H4 (cell line): ENCODE measurements at regions not wholly inside any gene's neighbourhood (a gene's known extent, or its start where the extent isn't known, plus 50 kb on each side); places are given as distances from the start of the nearest gene placed in this dataset.
A peak's percentile ranks its signal among the peaks of the same experiment; 100 is the strongest.

Experiments used
- DNase-seq: peaks from one replicate; pipeline ENCODE4 v3.0.0-alpha.2; 2015; ENCODE audit warnings: low spot score

GRCh38 chr4:187415231-187415630, 580.3 kb upstream of the ZFP42 start:
- no peak for DNase-seq

- no peak for DNase-seq
Observed at GRCh38 chr4:187416216-187416615, 579.4 kb upstream of the ZFP42 start.

DNA sequence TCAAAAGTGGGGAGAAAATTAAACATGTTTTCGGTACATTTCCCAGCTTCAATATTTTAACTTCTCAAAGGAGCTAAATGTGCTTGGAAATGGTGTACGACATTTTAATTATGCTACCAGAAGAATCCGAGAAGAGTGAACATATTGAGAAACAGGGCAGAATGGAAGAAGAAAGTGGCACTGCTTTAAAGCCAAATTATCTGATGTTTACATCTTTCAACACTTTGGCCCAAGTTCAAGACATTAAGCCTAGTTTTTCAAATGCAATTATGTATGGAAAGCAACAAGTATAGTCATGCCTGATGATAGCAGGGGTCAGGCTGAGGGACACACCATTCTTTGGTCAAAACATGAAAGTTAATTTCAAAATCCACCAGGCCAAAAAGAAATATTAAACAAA, 577.9 kb upstream of the ZFP42 start:
- no peak for DNase-seq

GRCh38 chr4:187422655-187423054, 572.9 kb upstream of the ZFP42 start:
- DNase-seq = no peak

GRCh38 chr4:187424636-187425035, 570.9 kb upstream of the ZFP42 start:
- no peak for DNase-seq

DNA sequence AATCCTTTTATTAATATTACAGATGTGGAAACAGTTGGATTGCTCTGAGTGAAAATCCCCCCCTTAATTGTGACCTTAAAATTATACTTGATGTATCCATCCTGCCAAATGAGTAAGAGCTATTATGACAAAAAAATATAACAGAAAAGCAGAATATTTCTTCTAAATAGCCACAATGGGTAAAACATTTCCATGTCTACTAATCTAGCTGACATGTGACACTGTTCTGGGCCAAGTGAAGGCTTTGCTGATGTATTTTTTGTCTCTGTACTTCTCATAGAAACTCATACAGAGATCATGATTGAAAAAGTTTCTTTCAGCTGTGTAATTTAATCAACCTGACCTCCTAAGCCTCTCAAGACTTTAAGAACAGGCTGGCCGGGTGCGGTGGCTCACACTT, 569.1 kb upstream of the ZFP42 start:
- no peak for DNase-seq

DNA sequence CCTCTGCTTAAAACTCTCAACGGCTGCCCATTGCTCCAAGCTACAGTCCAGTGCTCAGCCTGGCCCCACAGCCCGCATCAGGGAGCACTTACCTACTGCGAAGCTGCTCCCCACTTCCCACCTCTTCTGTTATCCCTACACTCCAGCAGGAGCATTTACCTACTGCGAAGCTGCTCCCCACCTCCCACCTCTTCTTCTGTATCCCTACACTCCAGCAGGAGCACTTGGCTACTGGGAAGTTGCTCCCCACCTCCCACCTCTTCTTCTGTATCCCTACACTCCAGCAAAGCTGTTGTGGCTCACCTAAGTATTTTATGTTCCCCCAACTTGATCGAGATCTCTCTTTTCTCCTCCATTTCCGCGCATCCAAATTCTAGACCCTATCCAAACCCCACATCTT, 563.3 kb upstream of the ZFP42 start:
- no peak for DNase-seq

DNA sequence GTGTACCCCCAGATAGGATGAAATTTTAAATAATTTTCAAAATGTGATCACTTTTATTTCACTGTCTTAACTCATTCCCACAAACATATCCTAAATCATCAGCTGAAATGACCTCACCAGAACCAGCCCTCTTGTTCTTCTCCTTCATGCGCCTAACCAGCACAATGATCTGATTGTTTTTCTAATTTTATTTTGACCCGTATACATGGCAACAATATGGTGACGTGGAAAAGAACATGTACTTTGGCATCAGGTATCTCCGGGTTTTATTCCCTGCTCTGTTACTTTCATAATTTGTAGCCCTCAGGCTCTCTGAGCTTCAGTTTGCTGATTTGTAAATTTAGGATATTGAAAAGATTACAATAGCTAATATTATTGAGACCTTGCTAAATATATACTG, 562.4 kb upstream of the ZFP42 start:
- no peak for DNase-seq

DNA sequence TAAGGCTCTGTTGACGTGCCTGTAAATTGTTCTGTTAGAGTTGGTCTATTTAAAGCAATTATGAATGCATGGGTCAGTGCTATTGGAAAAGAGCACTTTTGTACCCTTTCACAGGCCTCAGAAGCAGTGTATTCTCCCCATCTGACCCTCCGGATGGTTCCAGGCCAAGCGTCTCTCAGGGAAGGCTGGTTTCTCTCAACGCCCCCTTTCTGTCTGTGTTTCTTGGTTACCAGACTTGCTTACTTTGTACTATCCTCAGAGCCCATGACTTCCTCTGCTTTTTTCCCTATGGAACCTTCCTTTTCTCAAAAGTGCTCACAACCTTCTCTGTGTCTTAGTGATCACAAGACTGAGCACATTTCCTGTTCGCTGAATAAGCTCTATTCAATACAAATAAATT, 559.3 kb upstream of the ZFP42 start:
- no peak for DNase-seq

DNA sequence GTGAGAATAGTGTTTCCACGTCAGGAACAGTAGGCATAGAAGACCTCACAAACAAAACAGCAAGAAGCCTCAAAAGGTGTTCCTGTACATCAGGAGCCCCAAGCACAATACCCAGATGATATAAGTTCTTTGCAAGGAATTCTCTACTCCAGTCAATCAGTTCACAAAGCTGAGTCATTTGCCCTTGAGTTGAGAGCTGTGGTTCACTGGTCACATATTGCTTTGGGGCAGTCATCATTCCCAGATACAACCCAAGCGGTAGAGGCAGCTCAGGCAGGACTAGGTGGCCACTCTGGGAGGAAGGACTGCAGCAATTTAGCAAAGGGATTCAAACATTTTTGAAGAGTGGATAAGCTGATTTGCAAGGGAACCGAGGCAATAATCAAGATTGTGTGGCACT, 551.5 kb upstream of the ZFP42 start:
- no peak for DNase-seq

DNA sequence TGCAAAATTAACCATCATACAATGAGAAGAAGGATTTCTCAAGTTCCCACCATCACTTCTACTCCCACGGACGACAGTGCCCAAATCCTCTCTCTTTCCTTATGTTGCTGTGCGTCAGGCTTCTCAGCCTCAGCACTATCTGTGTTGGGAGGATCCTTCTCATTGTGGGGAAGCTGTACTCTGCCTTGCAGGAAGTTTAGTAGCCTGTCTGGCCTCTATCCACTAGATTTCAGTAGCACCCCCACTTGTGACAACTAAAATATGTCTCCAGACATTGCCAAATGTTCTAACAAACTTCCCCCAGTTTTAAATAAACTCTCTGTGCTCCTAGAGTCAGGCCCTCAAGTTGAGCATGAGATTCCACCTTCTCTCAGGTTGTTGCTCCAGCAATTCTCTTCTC, 545.9 kb upstream of the ZFP42 start:
- DNase-seq = no peak

DNA sequence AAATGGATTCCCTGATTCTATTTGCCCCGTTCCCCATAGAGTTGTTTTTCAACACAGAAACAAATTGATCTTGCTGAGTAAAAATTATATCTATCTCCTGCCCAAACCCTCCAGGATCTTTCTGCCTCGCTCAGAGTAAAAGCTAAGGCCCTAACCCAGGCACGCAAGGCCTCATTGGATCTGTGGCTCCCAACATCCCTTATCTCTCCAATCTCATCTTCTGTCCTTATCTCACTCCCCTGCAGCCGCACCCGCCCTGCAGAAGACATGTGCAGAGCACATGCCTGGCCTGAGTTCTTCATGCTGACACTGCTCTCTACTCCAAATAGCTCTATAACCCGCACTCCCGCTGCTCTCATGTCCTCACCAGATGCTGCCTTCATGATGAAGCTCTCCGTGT, 543.8 kb upstream of the ZFP42 start:
- no peak for DNase-seq

DNA sequence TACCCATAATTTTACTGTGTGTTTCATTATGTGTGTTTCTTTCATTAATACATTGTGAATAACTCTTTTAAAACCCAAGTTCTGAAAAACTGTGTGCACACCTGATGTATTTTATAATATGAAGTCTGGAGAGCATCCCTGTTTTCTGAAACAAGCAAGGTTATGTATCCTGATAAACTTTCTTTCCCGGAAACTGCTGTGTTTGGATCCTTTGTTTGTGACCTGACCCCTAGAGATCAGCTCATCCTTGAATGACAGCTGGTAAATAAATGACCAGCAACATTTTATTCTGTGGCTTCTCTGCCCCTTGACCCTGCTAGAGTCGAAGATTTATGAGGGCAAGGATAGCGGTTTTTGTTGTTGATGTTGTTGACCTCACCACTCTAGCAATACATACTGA, 535.6 kb upstream of the ZFP42 start:
- DNase-seq = no peak

- DNase-seq = no peak
Observed at GRCh38 chr4:187464573-187464972, 531.0 kb upstream of the ZFP42 start.

DNA sequence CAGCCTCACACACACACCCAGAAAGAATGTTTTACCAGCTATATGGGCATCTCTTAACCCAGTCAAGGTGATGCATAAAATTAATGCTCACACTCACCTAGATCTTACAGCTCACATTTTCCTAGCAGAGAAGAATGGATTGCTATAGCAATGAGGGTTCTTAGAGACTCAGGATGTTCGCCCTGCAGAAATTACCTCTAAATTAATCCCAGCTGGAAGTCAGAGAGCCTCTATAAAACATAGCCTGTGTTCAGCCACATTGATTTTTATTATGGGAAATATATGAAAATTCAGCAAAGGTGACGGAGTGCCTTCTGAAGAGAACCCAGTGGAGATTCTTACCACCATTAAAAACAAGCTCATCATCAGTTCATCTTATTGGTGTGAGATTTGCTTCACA, 528.3 kb upstream of the ZFP42 start:
- no peak for DNase-seq

DNA sequence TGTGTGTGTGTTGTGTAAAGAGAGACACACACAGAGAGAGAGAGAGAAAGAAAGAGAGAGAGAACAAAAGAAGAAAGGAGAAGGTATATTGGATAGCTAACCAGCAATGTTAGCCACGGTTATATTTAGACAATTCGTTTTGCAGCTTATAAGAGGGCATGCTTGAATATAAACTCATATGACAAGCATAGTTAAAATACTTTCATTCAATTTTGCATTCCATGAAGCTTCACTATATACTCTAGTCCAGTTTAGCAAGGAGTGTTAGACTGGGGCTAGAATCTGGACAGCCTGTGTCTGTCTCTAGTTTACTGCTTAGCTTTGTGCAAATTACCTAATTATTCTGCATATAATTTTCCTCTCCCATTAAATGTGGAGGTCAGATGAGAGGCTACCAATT, 525.9 kb upstream of the ZFP42 start:
- no peak for DNase-seq

DNA sequence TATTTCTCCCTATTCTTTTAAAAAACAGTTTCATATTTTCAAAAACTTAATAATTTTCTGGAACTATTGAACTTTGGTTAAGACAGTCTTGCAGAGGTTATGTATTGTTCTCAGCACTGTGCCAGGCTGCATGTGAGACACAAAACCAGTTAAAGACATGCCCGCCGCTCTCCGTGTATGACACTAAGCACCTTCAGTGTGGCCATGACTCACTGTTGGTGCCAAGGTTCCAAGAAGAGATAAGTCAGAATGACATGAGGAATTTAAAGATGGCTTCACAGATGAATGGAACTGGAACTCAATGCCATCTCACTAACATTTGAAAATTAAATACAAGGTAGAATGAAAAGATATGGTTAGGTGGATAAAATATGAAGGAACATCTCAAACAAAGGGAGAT, 525.5 kb upstream of the ZFP42 start:
- DNase-seq = no peak

- DNase-seq = no peak
Observed at GRCh38 chr4:187474238-187474637, 521.3 kb upstream of the ZFP42 start.

- no peak for DNase-seq
Observed at GRCh38 chr4:187475901-187476300, 519.7 kb upstream of the ZFP42 start.

DNA sequence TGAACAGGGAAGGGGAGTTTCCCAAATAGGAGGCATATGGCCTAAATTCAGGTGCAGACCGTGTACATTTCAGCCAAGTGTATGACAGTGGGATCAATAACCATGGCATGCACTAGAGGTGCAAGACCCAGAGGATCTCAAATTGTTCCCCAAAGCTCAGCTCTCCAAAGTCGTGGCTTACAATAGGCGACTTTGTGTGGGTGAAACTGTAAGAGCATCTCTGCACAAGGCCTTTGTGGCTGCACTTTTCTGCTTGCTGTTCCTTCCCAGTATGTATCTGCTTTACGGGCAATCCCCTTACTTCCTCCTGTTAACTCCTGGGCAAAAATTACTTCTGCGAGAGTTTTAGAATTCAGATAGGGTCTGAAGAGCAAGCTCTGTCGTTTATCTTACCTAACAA, 518.3 kb upstream of the ZFP42 start:
- DNase-seq = no peak

DNA sequence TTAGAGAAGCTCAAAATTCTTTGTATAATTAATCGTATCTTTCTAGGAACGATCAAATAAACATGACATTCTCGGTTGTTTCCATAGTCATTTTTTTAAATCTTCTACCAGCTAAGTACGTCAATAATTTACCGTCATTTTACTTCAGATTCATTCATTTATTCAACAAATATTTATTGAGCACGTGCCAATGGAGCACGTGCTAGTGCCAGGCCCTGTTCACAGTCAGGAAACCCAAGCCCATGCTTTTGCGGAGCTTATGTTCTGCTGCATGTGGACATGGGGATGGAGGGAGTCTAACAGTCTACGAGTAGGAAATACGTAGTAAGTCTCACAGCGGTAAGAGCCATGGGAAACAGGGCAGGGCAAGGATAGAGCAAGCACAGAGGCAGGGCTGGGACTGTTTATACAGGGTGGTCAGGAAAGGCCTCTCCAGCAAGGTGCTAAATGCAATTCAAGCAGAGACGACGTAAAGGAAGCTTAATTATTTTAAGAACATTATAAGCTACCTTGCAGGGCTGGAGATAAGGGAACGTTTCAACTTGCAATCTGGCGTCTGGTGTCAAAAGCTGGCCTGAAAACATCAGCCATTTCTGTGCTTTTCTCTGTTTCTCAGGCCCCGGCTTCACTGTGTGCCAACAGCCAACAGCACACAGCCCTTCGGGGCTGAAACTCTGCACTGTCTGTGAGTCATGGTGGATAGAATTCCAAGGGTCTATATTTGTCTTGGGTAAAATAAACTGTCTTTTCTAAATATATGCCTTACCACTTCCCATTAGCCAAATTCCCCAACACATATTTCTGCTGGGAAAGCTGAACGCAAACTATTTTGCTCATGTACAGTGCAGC, 517.1 kb upstream of the ZFP42 start:
- peak; percentile 85 for DNase-seq

GRCh38 chr4:187479511-187479910, 516.1 kb upstream of the ZFP42 start:
- DNase-seq = no peak

GRCh38 chr4:187480146-187481145, 515.1 kb upstream of the ZFP42 start:
- DNase-seq = no peak
